Stimulated activated CD4-positive, alpha-beta T cell treated with anti-CD3 and anti-CD28 coated beads, Interleukin-4, amount 100 ng/mL, for 48 hours (primary cell): ENCODE measurements at regions not wholly inside any gene's neighbourhood (a gene's known extent, or its start where the extent isn't known, plus 50 kb on each side); places are given as distances from the start of the nearest gene placed in this dataset.
"Not testable (repeated sequence)": the region's sequence is repeated elsewhere in the genome, so short reads cannot be mapped to it uniquely, and the experiment has no call there.

Source experiments
- DNase-seq, 2 donors: peaks; one replicate each; pipeline ENCODE4 v3.0.0-alpha.2; 2020; ENCODE audit warnings: low read depth in 2 of 2

DNA sequence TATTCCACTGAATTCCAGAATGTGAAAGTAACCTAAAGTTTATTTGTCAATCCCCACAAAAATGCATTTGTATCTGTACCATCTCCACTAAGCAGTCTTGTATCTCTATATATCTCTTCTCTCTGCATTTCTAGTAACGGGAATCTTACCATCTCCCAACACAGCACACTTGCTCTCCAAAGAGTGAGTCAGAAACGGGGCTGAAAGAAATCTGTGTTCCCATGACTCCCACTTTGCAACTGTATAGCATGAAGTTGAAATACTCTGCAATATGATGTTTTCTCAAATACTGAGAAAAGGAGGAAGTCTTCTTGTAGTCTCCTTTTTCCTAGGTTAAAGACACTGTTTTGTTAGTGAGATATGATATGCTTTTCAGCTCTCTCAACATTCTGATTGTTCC lies 848.8 kb upstream of the ACO1 start:
- no peak for DNase-seq

DNA sequence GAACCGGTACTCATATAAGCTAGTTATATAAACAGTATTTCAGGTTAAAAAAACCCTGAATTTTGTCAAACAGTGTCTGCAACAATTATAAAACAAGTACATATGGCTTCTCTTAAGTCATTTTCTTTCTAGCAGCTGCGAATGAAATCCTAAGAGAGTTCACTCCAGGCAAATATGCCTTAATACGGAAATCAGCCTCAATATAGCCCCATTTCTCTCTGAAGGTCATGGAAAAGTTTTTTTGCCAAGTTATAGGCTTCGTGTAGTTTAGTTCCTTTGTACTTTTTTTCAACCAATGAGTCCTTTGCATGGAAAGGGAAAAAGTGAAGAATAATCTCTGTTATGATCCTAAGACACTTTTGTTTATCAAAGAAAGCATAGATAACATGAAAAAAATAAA lies 848.0 kb upstream of the ACO1 start:
- DNase-seq = no peak

DNA sequence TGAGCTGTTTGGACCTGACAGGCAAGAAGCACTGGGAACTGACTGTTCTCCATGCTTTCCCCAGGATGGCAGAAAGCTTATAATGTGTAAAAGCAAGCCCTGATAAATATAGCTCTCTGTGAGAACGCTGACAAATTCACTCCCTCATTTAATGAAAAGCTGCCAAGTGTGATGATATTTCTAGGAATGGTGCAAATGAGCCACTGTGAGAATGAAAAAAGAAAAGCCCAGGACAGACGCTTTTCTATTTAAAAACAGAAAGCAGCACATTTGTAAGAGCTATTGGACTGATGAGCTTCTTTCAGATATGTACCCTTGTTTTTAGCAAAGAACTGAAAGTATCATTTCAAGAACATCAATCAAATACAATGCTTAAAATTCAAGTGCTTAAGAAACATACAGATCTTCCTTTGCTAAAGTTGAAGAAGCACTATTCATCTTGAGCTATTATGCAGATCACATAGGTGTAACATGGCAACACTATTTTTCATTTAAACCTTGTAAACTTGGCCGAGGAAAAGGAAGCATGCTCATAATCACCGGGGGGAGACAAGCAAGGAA lies 842.6 kb upstream of the ACO1 start:
- no peak for DNase-seq

DNA sequence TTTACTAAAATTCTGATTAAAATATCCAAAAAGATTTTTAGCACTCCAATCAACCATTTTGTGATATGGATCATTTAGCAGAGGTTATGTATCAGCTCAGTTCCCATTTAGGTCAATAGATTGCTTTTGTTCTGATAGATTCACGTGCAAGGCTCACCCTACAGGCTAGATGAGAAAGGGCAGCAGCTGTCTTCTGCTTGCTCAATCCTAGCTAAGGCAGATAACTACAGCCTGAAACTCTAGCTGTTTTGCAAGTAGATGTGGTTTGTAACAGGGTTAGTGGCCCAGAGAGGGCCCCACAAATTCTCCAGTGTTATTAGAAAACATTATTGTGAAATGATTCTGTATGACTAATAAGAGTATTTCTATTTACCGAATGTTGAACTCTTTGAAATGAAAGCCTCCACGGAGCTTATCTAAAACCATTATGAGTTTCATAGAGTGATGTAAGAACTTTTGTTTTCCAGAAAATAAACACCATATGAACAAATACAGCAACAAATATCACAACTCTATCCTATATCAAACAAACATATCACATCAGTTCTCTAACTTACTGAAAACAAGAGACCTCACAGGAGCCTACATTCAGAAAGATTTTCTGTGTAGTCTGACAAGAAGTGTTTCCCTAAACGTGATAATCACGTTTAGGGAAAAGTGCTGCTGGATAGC lies 841.9 kb upstream of the ACO1 start:
- peak in 1 of 2 donors; percentile 4 for DNase-seq

DNA sequence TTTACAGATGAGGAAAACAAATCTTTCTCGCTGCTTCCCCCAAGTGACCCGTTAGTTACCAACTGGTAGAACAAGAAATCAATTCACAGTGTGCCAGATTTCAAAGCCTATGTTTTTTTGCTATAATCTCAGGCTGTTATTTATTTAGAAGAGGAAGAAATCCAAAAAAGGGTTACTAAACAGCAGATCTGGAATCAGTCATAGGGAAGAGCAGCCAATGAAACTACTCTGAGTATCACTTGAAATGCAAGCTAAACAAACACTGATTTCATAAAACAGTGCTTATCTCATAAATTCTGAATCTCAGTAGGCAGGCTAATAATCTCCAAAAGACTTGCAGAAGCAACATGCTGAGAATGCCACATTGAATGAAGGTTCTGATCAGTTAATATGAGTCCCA lies 829.5 kb upstream of the ACO1 start:
- DNase-seq = no peak

DNA sequence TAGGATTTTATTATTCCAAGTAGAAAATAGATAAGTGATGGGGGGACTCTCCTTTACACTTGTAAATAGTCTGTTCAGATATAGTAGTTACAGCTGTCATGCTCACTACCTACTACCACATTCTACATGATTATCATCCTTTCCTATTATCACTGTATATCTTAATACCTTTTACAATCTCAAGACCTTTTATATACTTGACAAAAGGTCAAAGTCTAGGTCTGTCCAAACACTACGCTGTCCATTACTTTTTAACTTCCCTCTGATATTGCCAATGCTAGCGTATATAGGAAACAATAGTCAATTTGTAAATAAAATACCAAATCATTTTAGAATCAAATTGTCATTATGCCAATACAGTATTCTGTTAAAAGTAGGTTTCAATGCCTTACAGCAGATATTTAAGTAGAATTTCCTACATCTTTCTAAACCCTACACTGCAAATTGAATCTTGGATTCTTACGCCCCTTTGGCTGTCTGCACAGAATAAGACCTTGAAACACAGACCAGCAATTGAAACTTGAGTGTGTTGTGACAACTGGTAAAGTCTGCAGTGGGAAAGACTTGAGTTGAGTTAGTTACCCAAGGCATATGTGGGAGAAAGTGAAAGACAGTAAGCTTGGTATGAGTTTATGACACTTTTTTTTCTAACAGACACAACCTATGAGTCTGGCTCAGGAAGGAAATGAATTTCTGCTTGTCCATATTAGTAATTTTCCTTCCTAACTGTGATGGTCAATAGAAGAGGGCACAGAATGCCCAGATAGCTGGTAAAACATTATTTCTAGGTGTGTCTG lies 827.6 kb upstream of the ACO1 start:
- no peak for DNase-seq

DNA sequence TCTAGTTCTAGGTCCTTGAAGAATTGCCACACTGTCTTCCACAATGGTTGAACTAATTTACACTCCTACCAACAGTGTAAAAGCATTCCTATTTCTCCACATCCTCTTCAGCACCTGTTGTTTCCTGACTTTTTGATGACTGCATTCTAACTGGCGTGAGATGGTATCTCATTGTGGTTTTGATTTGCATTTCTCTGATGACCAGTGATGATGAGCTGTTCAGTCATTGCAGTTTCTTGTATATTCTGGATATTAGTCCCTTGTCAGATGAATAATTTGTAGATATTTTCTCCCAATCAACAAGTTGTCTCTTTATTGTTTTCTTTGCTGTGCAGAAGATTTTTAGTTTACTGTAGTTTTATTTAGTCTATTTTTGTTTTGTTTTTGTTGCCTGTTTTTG lies 812.3 kb upstream of the ACO1 start:
- not testable (repeated sequence) for DNase-seq

DNA sequence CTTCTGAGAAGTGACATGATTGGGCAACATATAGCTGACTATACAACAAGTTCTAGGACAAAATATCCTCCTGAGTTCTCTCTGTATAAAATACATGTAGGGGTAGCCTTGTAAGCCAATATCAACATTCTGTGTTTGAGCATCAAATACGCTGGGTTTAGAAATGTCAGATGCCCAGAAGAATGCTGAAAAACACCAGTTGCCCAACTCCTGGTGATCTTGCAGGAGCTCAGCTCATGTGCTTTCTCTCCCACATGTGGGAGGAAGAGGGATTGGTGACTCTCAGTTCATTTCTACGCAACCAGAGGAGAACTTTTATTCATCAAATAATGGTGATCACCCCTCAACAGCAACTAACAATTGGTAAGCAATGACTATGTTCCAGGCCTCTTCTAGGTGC lies 810.9 kb upstream of the ACO1 start:
- DNase-seq = no peak

DNA sequence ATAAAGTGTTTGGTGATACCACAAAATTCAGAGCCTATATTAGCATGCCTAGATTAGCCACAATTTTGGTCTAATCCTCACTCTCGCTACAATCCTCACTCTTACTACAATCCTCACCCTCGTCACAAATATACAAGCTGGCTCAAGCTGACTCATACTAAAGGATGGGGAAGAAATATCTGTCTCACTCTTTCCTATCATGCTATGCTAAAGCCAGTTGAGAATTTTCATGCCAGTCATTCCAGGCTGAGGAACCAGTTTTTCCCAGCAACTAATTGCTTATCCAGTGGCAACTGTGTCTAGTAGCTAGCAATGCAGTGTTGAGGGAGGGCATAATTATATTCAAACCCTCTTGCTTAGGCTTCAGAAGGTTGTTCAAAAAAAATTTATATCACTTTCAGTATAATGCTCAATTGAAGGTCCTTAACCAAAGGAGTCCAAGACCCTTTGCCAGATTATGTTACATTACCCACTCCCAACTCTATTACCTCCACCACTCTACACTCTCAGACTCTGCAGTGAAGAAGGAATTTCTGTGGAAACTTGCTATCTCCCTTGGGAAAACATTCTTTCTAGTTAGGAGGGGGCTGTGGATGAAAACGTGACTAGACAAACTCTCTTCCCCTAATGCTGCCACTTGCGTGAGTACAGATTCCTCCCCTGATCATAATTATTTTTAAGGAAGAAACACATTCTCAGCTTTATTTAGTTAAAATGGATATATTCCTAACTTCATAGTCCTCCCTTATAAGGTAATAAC lies 810.3 kb upstream of the ACO1 start:
- DNase-seq = no peak

DNA sequence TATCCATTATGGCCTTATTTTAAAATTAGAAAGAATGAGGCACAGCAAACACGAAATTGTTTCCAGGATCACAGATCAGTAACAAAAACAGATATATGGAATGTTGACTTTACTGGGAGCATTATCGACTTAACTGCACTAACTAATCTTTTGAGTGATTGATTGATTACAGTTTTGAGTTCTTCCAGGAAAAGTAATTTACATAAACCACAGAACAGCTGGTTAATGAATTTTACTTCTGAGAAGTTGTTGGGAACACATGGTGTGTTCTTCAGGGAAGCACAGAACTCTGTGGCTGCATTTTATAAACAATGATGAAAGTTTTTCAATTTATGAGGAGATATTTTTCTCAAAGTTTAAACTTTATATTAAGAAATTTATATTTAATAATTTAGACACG lies 802.4 kb upstream of the ACO1 start:
- DNase-seq = no peak

DNA sequence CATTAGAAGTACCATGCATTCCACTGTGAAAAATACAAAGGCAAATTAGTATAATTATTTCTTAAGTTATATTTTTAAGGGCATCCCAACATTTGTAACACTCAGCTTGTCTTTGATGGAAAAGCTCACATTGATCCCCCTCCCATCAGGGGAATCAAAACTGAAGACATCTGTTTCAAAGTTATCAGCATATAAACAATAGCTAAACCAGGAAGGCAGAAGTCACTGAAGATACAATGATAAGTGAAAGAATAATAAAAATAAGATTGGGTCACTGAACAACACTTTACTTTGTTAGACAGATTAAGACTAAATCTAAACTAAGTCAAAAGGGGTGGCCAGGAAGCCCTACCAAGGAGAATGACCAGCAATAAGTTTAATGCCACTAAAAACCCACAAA lies 801.9 kb upstream of the ACO1 start:
- DNase-seq = no peak

DNA sequence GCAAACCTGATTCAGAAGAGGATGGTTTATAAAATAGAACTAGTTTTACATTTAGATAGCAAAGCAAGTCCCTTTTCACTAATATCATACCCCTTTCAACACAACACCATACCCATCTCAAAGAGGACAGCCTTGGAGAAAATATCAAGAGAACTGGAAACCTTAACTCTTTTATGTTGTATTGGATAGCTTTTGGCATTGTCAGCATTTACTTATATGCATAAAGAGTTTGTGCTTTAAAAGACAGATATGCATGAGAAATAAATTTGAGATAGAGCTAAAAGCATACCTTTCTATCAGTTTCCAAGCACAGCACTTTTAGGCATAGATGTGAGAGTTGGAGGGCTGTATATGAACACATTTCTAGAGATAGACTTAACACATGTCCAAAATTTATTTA lies 799.3 kb upstream of the ACO1 start:
- no peak for DNase-seq

DNA sequence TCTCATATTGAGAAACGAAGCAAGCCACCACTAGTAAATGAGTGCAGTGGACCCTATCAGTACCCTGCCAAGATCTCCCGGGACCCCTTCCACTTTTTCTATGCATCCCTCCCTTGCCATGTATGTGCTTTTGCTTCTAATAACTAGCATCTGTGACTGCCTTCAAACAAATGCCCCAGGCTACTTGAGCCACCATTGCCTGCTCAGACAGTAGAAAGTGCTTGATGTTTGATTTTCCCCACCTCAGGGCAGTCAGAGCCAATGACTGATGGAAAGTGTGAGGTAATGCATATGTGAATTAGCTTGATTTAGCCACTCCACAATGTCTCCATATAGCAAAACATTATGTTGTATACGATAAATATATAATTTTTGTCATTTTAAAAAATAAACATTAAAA lies 797.3 kb upstream of the ACO1 start:
- no peak for DNase-seq

DNA sequence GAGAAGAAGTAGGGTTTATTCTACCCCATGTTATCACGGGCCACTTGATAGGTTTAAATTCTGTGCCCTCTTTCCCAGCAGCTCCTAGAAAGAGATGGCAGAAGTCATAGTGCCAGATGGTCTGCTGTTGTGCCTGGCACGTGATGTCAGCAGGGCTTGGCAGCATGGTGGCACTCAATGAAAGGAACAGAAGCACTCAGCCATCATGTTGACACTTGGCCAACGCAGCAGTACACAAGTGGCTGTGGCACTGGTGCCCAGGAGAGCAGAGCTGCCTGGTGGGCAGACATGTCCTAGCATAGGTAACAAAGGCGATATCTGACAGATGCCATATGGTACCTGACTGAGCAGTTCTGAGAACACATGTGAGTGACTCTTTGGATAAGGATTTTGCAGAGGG lies 796.4 kb upstream of the ACO1 start:
- DNase-seq = no peak

DNA sequence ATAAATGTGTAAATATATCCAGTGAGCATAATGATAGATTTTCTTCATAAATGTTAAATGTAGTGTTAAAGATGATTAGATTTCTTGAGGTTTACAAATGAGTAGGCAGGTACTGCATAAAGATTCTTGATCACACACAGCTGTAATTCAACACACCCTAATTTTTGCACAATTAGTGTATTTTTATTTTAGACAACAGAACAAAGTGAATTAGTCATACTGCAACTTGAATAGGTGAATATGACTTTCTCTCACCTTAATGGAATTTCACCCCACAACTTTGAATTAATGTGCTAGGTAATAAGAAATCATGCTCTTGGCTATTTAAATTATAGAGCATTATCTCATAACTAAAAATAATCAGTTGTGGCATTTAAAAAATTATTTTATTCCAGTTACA lies 795.7 kb upstream of the ACO1 start:
- no peak for DNase-seq

DNA sequence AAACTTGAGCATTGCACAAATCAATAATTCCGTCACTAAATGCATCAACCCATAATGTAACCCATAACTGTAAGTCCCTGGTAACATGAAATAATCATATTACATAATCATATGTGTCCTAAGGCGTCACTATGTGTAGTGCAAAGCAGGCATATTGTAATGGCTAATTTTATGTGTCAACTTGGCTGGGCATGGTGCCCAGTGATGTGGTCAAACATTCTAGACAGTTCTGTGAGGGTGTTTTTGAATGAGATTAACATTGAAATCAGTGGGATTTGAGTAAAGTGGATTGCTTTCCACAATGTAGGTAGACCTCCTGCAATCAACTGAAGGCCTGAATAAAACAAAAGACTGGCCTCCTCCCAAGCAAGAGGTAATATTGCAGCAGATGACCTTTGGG lies 794.4 kb upstream of the ACO1 start:
- DNase-seq = no peak

DNA sequence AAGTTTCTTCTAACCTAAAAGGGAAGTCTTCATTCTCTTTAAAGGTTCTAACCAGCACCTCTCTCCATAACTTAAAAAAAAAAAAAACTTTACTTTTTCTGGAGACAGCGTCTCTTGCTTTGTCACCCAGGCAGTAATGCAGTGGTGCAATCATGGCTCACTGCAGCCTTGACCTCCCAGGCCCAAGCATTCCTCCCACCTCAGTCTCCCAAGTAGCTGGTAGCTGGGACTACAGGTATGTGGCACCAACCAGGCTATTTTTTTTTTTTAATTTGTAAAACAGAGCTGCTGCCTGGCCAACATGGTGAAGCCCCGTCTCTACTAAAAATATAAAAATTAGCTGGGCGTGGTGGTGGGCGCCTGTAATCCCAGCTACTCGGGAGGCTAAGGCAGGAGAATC lies 787.4 kb upstream of the ACO1 start:
- DNase-seq = not testable (repeated sequence)

DNA sequence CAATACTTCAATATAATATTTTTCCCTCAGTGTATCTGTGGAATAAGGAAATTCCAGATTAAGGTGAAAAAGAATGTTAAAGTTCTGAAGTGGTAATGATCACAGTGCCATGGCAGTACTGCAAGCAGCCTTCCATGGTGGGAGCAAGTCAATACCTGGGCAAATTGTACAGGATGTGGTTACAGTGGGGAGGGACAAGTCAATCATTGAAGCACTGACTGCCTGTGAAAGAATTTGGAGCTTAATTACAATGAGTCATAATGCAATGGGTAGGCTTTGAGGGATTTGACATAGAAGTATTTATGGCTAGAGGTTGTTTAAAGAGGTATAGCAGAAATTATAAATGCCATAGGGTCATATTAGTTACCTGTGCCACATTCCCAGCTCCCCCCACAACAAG lies 786.5 kb upstream of the ACO1 start:
- no peak for DNase-seq

DNA sequence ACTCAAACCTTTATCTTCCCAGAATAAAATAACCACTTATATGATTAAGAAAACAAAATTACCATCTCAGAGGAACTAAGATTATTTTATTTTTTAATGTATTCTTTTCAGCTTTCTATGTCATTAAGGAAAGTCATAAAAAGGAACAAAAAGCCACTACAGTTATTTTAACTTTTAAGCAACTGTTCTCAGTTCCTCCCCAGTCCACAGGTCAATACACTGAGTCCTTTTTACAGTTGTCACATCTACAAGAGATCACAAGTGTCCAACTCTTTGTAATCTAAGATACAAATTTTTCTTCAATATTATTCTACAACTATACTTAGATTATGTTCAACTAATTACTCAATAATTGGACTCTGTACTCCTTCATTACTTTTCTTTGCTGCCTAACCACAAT lies 782.8 kb upstream of the ACO1 start:
- no peak for DNase-seq

DNA sequence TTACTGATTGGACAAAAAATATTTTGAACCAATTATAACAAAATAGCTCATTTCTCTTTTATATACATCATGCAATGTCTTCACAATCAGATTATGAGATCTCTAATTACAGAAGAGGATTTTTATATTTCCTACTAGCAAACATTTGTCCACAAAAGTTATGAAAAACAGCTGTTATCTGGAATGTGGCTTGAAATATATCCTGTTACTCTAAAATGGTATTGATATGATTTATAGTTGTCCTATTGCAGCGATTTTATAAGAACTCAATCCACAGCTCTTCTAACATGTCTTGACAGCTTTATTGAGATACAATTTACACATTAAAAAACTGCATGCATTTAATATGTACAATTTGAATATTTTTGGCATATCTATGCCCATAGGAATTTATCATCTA lies 779.9 kb upstream of the ACO1 start:
- DNase-seq = no peak

DNA sequence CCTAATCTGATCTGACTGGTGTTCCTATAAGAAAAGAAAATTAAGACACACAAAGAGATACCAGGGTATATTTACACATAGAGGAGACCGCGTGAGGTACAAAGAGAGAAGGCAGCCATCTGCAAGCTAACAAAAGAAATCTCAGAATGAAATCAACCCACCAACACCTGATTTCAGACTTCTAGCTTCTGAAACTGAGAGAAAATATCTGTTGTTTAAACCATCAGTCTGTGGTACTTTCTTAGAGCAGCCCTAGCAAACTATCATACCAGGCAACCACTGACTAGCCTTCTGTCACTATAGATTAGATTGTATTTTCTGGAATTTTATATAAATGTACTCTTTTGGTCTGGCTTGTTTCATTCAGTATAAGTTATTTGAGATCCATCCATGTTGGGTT lies 779.3 kb upstream of the ACO1 start:
- DNase-seq = no peak

DNA sequence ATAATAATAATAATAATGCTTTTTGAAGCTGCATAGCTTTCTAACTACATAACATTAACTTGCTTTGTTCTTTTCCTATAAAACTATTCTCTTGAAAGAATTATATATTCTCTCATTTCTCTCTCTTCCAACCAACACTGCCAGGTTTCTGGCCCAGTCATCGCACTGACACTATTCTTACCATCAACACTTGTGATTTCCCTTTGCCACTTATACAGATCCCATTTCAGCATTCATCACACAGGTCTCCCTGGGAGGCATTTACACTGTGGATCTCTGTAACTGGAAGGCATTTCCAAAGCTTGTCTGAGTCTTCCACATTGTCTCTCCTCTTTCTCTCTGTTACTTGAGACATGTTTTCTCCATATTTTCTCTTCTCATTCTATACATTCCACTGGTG lies 777.8 kb upstream of the ACO1 start:
- no peak for DNase-seq

DNA sequence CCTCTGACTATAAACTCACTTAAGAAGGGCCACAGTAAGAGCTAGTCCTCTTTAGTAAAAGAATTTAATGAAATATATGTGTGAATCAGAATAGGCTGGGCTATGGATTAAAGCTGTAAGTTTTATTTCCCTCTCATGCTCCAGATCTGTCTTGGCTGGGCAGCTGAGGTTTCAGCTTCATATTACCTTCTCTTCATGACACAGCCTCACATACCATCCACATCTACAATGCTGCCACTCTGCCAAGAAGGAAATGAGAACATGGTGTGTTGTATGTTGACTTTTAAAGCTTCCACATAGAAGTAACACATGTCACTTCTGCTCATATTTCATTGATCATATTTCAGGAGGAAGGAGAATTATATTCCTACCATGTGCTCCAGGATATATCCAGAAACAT lies 776.0 kb upstream of the ACO1 start:
- DNase-seq = no peak
